ENCODE measurements at regions not wholly inside any gene's neighbourhood (a gene's known extent, or its start where the extent isn't known, plus 50 kb on each side); places are given as distances from the start of the nearest gene placed in this dataset.

DNA sequence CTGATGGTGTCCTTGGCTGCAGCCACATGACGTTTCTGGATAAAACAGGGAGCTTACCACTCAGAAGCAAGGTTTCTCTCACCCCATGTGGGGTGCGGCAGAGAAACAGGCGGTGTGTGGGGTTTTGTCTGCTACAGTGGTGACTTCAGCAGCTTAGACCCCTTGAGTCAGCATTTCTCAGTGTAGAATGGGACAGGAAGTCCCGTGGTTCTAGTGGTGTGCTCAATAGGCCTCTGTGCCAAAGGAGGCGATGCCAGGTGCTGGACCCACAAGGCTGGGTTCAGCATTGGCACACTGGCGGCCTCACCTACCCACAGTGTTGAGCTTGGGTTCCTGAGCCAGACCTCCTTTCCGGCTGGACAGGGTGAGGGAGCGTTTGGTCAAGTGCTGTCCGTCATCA, 125.2 kb upstream of the SMIM23 start:
- no peak for DNase-seq (ENCODE audit: low spot score)
- intact Hi-C loops (cut with DNase I), result no loop called here

- no peak for DNase-seq (ENCODE audit: low spot score)
- intact Hi-C loops (cut with DNase I), result no loop called here
Observed at GRCh38 chr5:171661143-171661542, 124.5 kb upstream of the SMIM23 start.

DNA sequence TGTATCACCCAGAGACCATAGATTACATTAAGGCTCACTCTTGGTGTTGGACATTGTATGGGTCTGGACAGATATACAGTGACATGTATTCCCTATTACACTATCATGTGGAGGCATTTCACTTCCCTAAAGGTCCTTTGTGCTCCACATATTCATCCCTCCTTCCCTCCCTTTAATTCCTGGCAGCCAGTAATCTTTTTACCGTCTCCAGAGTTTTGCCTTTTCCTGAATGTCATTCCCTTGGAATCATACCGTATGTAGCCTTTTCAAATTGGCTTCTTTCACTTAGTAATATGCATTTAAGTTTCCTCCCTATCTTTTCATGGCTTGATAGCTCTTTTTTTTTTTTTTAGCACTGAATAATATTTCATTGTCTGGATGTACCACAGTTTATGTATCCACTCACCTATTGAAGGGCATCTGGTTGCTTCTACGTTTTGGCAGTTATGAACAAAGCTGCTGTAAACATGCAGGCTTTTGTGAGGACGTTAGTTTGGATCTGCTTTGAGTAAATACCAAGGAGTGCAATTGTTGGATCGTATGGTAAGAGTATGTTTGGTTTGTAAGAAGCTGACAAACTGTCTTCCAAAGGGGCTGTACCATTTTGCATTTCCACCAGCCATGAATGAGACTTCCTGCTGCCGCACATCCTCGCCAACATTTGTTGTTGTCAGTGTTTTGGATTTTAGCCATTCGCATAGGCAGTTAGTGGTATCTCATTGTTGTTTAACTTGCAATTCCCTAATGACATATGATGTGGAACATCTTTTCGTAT, 122.1 kb upstream of the SMIM23 start:
- DNase-seq (ENCODE audit: low spot score), result no peak
- intact Hi-C loops (cut with DNase I), result no loop called here

DNA sequence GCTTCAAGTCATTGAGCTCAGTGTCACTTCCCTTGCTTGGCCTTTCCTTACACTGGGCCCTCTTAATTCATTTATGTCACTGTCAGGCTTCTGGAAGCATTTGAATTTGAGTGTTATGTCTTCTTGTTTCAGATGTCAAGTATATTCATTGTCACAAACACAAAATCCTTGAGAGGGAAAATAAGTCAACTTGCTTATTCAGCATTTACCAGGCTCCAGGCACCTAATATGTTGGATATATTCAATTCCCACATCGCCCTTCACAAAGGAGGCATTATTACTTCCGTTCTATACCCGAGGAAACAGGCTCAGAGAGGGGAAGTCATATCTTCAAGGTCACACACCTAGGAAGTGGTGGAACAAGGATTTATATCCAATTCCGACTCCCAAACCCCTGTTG, 121.1 kb upstream of the SMIM23 start:
- intact Hi-C loops (cut with DNase I), result no loop called here

DNA sequence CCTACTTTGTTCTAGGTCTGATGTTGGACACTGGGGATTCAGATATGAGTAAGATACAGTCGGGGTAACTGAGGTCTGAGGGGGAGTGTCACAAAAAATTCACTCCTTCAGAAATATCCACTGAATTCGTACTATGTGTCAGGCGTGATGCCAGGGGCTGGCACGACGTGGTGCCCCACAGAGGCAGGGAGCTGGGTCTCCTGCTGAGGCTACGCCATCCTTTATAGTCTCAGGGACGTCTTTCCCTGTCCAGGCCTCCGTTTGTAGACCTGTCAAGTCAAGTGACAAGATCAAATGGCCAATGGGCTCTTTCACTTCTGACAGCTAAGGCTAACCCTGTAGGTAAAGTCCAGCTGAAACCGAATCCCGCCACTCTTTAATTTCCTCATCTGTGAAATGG, 118.8 kb upstream of the SMIM23 start:
- no peak for DNase-seq (ENCODE audit: low spot score)
- intact Hi-C loops (cut with DNase I), result no loop called here

More for the DNA sequence above, 121.1 kb upstream of the SMIM23 start:
- no peak for DNase-seq (ENCODE audit: low spot score)

- DNase-seq (ENCODE audit: low spot score), result peak; percentile 88
- intact Hi-C loops (cut with DNase I), result no loop called here
Observed at GRCh38 chr5:171667341-171668096, 118.1 kb upstream of the SMIM23 start.

GRCh38 chr5:171668097-171668412, 117.6 kb upstream of the SMIM23 start:
- DNase-seq (ENCODE audit: low spot score), result no peak
- intact Hi-C loops (cut with DNase I), result no loop called here

DNA sequence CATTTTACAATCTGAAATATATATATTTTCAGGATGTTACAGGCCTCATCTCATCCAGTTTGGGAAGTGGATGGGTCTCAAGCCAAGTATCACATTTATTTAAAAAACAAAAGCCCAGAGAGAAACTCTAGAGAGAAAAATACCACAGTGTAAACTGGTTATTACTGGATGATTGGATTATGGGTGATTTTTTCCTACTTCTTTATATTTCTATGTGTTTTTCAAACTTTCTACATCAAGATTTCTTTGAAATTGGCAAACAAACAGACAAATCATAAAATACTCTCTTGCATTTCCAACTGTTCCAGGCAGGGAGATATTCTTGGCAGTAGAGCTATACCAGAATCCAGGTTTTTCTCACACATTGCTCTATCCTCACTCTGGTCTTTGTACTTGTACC, 116.0 kb upstream of the SMIM23 start:
- DNase-seq (ENCODE audit: low spot score), result no peak
- intact Hi-C loops (cut with DNase I), result no loop called here

DNA sequence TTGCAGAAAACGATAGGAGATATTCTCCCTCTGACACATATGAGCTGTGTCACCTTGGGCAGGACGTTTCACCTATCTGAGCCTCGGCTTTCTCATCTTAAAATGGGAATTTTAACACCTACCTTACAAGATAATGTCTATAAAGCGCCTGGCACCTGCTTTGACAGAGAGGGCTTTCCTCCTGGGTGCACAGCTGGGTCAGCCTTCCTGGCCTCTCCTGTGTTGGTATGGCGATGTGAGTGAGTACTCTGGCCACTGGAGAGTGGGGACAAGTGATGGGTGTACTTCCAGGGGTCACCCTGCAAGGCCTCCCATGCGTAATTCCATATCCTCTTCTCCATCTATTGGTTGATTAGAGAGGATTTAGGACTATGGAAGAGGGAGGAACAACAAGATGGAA, 113.1 kb upstream of the SMIM23 start:
- no peak for DNase-seq (ENCODE audit: low spot score)
- intact Hi-C loops (cut with DNase I), result no loop called here

GRCh38 chr5:171673328-171673727, 112.3 kb upstream of the SMIM23 start:
- intact Hi-C loops (cut with DNase I), result no loop called here
- no peak for DNase-seq (ENCODE audit: low spot score)

GRCh38 chr5:171673840-171674239, 111.8 kb upstream of the SMIM23 start:
- intact Hi-C loops (cut with DNase I), result no loop called here
- DNase-seq (ENCODE audit: low spot score), result no peak

- no peak for DNase-seq (ENCODE audit: low spot score)
- intact Hi-C loops (cut with DNase I), result no loop called here
Observed at GRCh38 chr5:171675511-171675910, 110.1 kb upstream of the SMIM23 start.

DNA sequence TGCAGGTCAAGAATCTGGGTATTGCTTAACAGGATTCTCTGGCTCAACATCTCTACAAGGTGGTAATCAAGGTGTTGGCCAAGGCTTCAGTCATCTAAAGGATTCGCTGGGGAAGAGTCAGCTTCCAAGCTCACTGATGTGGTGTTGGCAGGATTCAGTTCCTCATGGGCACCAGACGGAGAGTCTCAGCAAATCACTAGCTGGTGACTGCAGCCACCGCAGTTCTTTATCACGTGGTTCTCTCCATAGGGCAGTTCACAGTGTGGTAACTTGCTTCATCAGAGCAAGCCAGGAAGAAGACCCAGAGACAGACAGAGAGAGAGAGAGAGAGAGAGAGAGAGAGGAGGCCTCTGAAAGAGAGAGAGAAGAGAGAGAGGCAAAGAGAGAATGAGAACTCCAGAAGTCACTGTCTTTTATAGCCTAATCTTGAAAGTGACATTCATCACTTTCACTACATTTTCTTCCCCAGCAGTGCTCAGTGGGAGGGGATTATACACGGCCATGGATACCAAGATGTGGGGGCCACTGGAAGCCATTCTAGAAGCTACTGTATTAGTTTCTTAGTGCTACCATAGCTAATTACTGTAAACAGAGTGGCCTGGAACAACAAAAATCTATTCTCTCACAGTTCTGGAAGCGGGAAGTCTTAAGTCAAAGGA, 109.2 kb upstream of the SMIM23 start:
- intact Hi-C loops (cut with DNase I), result no loop called here
- DNase-seq (ENCODE audit: low spot score), result no peak

- no peak for DNase-seq (ENCODE audit: low spot score)
- intact Hi-C loops (cut with DNase I), result no loop called here
Observed at GRCh38 chr5:171678646-171679045, 107.0 kb upstream of the SMIM23 start.

GRCh38 chr5:171680485-171680884, 105.1 kb upstream of the SMIM23 start:
- no peak for DNase-seq (ENCODE audit: low spot score)
- intact Hi-C loops (cut with DNase I), result no loop called here

DNA sequence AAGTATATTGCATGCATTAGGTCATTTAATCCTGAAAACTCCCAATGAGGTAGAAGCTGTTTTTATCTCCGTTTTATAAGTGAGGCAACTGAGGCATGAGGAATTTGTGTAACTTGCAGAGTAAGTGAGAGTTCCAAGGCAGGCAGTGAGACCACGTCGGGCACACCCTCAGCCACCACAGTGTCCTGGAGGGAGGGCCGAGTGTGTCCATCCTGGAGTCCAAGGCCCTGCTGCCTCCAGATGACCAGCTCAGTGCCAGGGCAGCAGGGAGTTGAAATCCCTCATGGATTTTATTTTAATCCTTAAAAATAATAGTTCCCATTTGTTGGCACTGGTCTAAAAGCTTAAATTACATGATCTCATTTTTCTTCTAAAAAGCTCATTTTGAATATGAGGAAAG, 104.6 kb upstream of the SMIM23 start:
- no peak for DNase-seq (ENCODE audit: low spot score)
- intact Hi-C loops (cut with DNase I), result no loop called here

GRCh38 chr5:171681677-171682076, 103.9 kb upstream of the SMIM23 start:
- intact Hi-C loops (cut with DNase I), result no loop called here
- DNase-seq (ENCODE audit: low spot score), result no peak

DNA sequence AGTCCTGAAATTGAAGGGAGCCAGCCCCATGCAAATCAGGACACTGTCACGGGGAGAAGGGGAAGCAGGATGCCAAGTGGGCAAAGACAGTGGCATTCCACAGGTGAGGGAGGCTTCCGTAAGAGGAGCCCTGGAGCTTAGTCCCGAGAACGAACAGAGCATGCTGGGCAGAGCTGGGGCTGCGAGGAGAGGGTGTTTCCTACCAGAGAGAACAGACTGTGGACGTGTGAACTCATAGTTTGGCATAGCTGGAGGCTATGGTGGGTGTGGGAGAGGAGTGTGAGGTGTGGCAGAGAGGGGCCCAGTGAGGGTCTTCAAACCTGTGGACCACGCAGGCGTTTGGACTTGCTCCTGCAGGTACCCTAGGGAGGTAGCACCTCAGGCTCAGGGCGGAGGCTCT, 102.8 kb upstream of the SMIM23 start:
- intact Hi-C loops (cut with DNase I), result no loop called here
- no peak for DNase-seq (ENCODE audit: low spot score)

DNA sequence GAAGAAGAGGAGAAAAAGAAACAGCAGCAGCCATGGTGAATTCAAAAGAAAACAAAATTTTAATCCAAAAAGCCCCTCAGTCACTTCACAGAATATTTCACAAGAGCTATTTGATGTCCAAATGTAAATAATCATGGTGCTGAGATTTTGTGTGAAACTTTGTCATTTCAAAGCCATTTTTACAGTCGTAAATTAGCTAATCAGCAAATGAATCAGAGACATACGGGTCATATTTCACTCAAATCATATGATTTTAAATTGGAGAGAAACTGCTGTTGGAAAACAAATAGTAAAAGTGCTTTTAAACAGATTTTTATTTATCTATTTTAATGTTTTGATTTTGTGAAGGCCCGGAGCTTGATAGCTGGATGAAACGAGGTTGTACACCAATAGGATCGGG, 101.4 kb upstream of the SMIM23 start:
- intact Hi-C loops (cut with DNase I), result no loop called here
- no peak for DNase-seq (ENCODE audit: low spot score)

DNA sequence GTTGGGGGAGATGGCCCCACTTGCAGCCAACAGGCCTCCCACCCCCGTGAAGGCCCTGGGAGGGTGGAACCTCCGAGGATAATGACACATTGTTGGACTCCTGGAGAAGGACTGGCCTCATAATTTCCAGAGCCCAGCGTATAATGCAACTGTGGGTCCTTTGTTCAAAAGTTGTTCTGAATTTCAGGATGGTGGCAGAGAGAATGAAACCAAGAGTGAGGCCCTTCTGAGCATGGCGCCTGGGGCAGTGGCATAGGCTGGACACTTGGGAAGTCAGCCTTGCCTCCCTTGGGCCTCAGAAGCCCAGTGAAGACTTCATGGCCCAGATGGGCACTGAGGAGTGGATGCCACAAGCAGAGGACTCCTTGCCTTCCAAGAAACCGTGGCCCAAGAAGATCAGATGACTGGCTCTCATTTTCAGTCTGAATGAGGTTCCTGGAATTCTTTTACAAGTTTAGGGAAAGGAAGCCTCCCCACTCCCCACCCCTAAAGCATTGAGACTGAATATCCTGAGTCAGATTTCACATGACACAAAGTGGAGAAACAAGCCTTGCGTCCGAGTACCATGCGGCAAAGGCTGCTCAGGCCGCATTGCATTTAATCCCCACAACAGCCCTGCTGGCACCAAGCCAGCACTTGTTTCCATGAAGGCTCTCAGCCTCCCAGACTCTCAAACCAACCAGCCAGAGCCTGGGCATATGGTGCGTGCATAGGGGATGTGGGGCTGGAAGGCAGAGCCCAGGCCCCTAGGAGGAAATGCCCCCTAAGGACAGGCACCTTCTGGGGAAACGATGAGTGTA, 96.7 kb upstream of the SMIM23 start:
- intact Hi-C loops (cut with DNase I), result no loop called here
- no peak for DNase-seq (ENCODE audit: low spot score)

Measured in posterior vena cava (tissue), 2 donors.